Trophoblast cell (in vitro differentiated cells and primary cell): ENCODE measurements at regions not wholly inside any gene's neighbourhood (a gene's known extent, or its start where the extent isn't known, plus 50 kb on each side); places are given as distances from the start of the nearest gene placed in this dataset.
"Not testable (repeated sequence)": the region's sequence is repeated elsewhere in the genome, so short reads cannot be mapped to it uniquely, and the experiment has no call there.

Experiments used
- DNase-seq, 2 donors: peaks; one replicate each; pipeline ENCODE4 v3.0.0-alpha.2; 2016
- H2AFZ ChIP-seq: 2 replicates; pipeline ENCODE4 v1.6.1; 2013; ENCODE audit warnings: low read length, moderate library complexity, mild to moderate bottlenecking; ENCODE audit not compliant: insufficient read depth, poor library complexity
- H2AK5ac ChIP-seq: 2 replicates; pipeline ENCODE4 v1.6.1; 2013; ENCODE audit warnings: mild to moderate bottlenecking, low read length
- H2BK120ac ChIP-seq: 2 replicates; pipeline ENCODE4 v1.6.1; 2013; ENCODE audit warnings: low read length, mild to moderate bottlenecking, moderate library complexity; ENCODE audit not compliant: insufficient read depth, poor library complexity
- H2BK12ac ChIP-seq: 2 replicates; pipeline ENCODE4 v1.6.1; 2013; ENCODE audit warnings: mild to moderate bottlenecking, low read length, moderate library complexity
- H2BK5ac ChIP-seq: 2 replicates; pipeline ENCODE4 v1.6.1; 2013; ENCODE audit warnings: low read length, low read depth, moderate library complexity, mild to moderate bottlenecking; ENCODE audit not compliant: poor library complexity
- H3K14ac ChIP-seq: 2 replicates; pipeline ENCODE4 v1.6.1; 2013; ENCODE audit warnings: mild to moderate bottlenecking, low read length
- H3K18ac ChIP-seq: 2 replicates; pipeline ENCODE4 v1.6.1; 2013; ENCODE audit warnings: mild to moderate bottlenecking, low read length
- H3K23ac ChIP-seq: 2 replicates; pipeline ENCODE4 v1.6.1; 2013; ENCODE audit warnings: low read length
- H3K27ac ChIP-seq: 2 replicates; pipeline ENCODE4 v1.5.1; 2013; ENCODE audit warnings: low read depth, mild to moderate bottlenecking, inconsistent platforms, low read length, moderate library complexity
- H3K27me3 ChIP-seq: 2 replicates; pipeline ENCODE4 v1.6.1; 2013; ENCODE audit warnings: inconsistent platforms, mild to moderate bottlenecking, low read length, moderate library complexity; ENCODE audit not compliant: insufficient read depth
- H3K36me3 ChIP-seq, 2 experiments: 1 replicate in 1 of 2; 2 replicates in 1 of 2; pipeline ENCODE4 v1.6.1; 2013; ENCODE audit warnings: low read length in 2 of 2, mild to moderate bottlenecking in 2 of 2, moderate library complexity in 1 of 2; ENCODE audit not compliant: insufficient read depth in 2 of 2, control insufficient read depth in 1 of 2
- H3K4ac ChIP-seq: 2 replicates; pipeline ENCODE4 v1.6.1; 2013; ENCODE audit warnings: low read depth, mild to moderate bottlenecking, low read length, moderate library complexity
- H3K4me1 ChIP-seq, 2 experiments: 1 replicate in 1 of 2; 2 replicates in 1 of 2; pipeline ENCODE4 v1.6.1; 2013; ENCODE audit warnings: low read length in 2 of 2, mild to moderate bottlenecking in 2 of 2, moderate library complexity in 1 of 2; ENCODE audit not compliant: insufficient read depth in 2 of 2, control insufficient read depth in 1 of 2
- H3K4me2 ChIP-seq: 2 replicates; pipeline ENCODE4 v1.6.1; 2013; ENCODE audit warnings: inconsistent platforms, mild to moderate bottlenecking, low read length, moderate library complexity
- H3K4me3 ChIP-seq: 2 replicates; pipeline ENCODE4 v1.5.1; 2013; ENCODE audit warnings: mild to moderate bottlenecking, low read depth, low read length, inconsistent platforms
- H3K79me1 ChIP-seq: one replicate; pipeline ENCODE4 v1.6.1; 2013; ENCODE audit warnings: low read length
- H3K79me2 ChIP-seq: 2 replicates; pipeline ENCODE4 v1.6.1; 2013; ENCODE audit warnings: low read length, mild to moderate bottlenecking; ENCODE audit not compliant: control insufficient read depth, insufficient read depth, poor library complexity
- H3K9ac ChIP-seq: 2 replicates; pipeline ENCODE4 v1.6.1; 2013; ENCODE audit warnings: mild to moderate bottlenecking, low read length
- H3K9me3 ChIP-seq: 2 replicates; pipeline ENCODE4 v1.6.1; 2013; ENCODE audit warnings: low read depth, mild to moderate bottlenecking, control low read depth, inconsistent platforms, low read length; ENCODE audit not compliant: insufficient read depth
- H4K12ac ChIP-seq: 2 replicates; pipeline ENCODE4 v1.6.1; 2013; ENCODE audit warnings: low read depth, mild to moderate bottlenecking, low read length, moderate library complexity
- H4K8ac ChIP-seq: 2 replicates; pipeline ENCODE4 v1.6.1; 2013; ENCODE audit warnings: low read depth, mild to moderate bottlenecking, low read length, moderate library complexity
- H4K91ac ChIP-seq: one replicate; pipeline ENCODE4 v1.6.1; 2013; ENCODE audit warnings: low read depth, mild to moderate bottlenecking, low read length, moderate library complexity
- WGBS: extraction: QIAGEN DNeasy Blood & Tissue Kit; methylation state at CpG from one replicate; pipeline ENCODE4 v1.1.7; 2013; ENCODE audit warnings: missing lambda C conversion rate; ENCODE audit not compliant: insufficient read length, insufficient coverage; ENCODE audit errors: extremely low coverage; 5-methylcytosine and 5-hydroxymethylcytosine counted together

DNA sequence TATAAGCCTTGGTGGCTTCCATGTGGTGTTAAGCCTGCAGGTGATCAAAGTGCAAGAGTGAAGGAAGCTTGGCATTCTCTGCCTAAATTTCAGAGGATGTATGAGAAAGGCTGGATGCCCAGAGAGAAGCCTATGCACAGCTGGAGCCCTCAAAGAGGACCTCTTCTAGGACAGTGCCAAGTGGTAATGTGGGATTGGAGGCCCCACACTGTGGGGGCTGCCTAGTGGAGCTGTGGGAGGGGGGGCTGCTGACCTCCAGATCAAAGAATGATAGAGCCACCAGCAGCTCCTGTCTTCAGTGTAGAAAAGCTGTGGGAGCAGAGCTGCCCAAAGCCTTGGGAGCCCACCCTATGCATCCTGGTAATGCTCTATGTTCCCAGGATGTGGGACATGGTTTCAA is 1512.7 kb upstream of the TPTE start:
- Histone ChIP-seq H3K27me3 (no peaks in the 10 kb centered on the region), H3K27ac (no peak overlapping the region), H3K9ac (no peak overlapping the region), H3K14ac (no peak overlapping the region), H3K79me2 (no peaks in the 10 kb centered on the region), H3K4ac (no peak overlapping the region), H2BK5ac (no peak overlapping the region), H2AK5ac (no peak overlapping the region), H3K79me1 (no peaks in the 10 kb centered on the region), H4K12ac (no peak overlapping the region), H3K4me3 (no peak overlapping the region), H3K9me3 (peaks cover 33% of the 10 kb centered on the region), H4K91ac (no peak overlapping the region), H3K4me1 (no peaks in the 10 kb centered on the region), H2BK120ac (no peak overlapping the region), H3K18ac (no peak overlapping the region), H4K8ac (no peak overlapping the region), H3K23ac (no peak overlapping the region), H3K4me2 (no peak overlapping the region), H3K36me3 (no peaks in the 10 kb centered on the region), H2BK12ac (no peak overlapping the region), H2AFZ (no peak overlapping the region)
- no peak for DNase-seq

GRCh38 chr21:9009267-9010016 is 1511.9 kb upstream of the TPTE start:
- H3K79me2 ChIP-seq, H2AFZ ChIP-seq, H3K4me2 ChIP-seq, H3K9ac ChIP-seq, H3K4me3 ChIP-seq, DNase-seq, H3K23ac ChIP-seq, H2AK5ac ChIP-seq, H3K27ac ChIP-seq, H4K8ac ChIP-seq, H3K4me1 ChIP-seq, H3K36me3 ChIP-seq, H3K14ac ChIP-seq, H4K91ac ChIP-seq, H3K4ac ChIP-seq, H3K27me3 ChIP-seq, H2BK12ac ChIP-seq, H3K18ac ChIP-seq, H2BK5ac ChIP-seq, H2BK120ac ChIP-seq, H4K12ac ChIP-seq, H3K79me1 ChIP-seq: not testable (repeated sequence)
- no CpG with 5 or more reads among the region's 3 CpGs for WGBS
- peaks cover 39% of the 10 kb centered on the region for H3K9me3 ChIP-seq

GRCh38 chr21:9010121-9010795 is 1511.1 kb upstream of the TPTE start:
- H3K4me2 ChIP-seq, H4K8ac ChIP-seq, H2BK5ac ChIP-seq, H3K27me3 ChIP-seq, H2BK12ac ChIP-seq, H2AK5ac ChIP-seq, H4K12ac ChIP-seq, H3K23ac ChIP-seq, H3K4me1 ChIP-seq, H2AFZ ChIP-seq, H3K79me1 ChIP-seq, H2BK120ac ChIP-seq, H3K4ac ChIP-seq, H4K91ac ChIP-seq, H3K14ac ChIP-seq, H3K4me3 ChIP-seq, H3K27ac ChIP-seq, H3K18ac ChIP-seq, H3K79me2 ChIP-seq, DNase-seq, H3K36me3 ChIP-seq, H3K9ac ChIP-seq: not testable (repeated sequence)
- no CpG with 5 or more reads among the region's 4 CpGs for WGBS
- H3K9me3 ChIP-seq, result peaks cover 37% of the 10 kb centered on the region

GRCh38 chr21:9010936-9011890 is 1510.2 kb upstream of the TPTE start:
- not testable (repeated sequence) for DNase-seq, H3K27ac ChIP-seq, H3K79me2 ChIP-seq, H2BK12ac ChIP-seq, H4K12ac ChIP-seq, H3K4ac ChIP-seq, H3K36me3 ChIP-seq, H3K79me1 ChIP-seq, H3K23ac ChIP-seq, H2BK5ac ChIP-seq, H3K27me3 ChIP-seq, H2AK5ac ChIP-seq, H3K14ac ChIP-seq, H3K4me3 ChIP-seq, H3K4me1 ChIP-seq, H2AFZ ChIP-seq, H3K18ac ChIP-seq, H3K4me2 ChIP-seq, H3K9ac ChIP-seq, H4K91ac ChIP-seq, H2BK120ac ChIP-seq, H4K8ac ChIP-seq
- peaks cover 42% of the 10 kb centered on the region for H3K9me3 ChIP-seq
- WGBS, result no CpG with 5 or more reads among the region's 3 CpGs
